ENCODE measurements at regions not wholly inside any gene's neighbourhood (a gene's known extent, or its start where the extent isn't known, plus 50 kb on each side); places are given as distances from the start of the nearest gene placed in this dataset.

GRCh38 chr5:2514484-2514883 lies 237.0 kb downstream of the IRX2 start:
- H3K9ac ChIP-seq (ENCODE audit: low read length) = no peak overlapping the region
- no peak overlapping the region for H3K27ac ChIP-seq (ENCODE audit: low read length)
- no peak overlapping the region for H2AFZ ChIP-seq (ENCODE audit: low read depth, low read length)
- H3K36me3 ChIP-seq (ENCODE audit: insufficient read depth, low read length) = no peaks in the 10 kb centered on the region
- H3K27me3 ChIP-seq (ENCODE audit: insufficient read depth, low read depth, low read length) = no peaks in the 10 kb centered on the region
- no peak overlapping the region for H3K4me3 ChIP-seq (ENCODE audit: low read length)
- no peaks in the 10 kb centered on the region for H3F3A ChIP-seq (ENCODE audit: insufficient read depth, low read length, poor library complexity, severe bottlenecking)
- H3K4me2 ChIP-seq (ENCODE audit: low read length) = no peak overlapping the region
- no peaks in the 10 kb centered on the region for H4K20me1 ChIP-seq (ENCODE audit: insufficient read depth)
- no peak for TF ChIP-seq POLR2AphosphoS5 (IDR thresholded peaks at IDR 0.05)
- no peak for TF ChIP-seq RAD21 (conservative IDR thresholded peaks at IDR 0.05)
- TF ChIP-seq SMC3 (conservative IDR thresholded peaks at IDR 0.05; ENCODE audit: poor library complexity) = no peak
- no peak for TF ChIP-seq TAF1 (IDR thresholded peaks at IDR 0.05; ENCODE audit: low read depth)
- no peak for TF ChIP-seq EP300 (conservative IDR thresholded peaks at IDR 0.05; ENCODE audit: poor library complexity, severe bottlenecking)
- TF ChIP-seq EZH2 (IDR thresholded peaks at IDR 0.05; ENCODE audit: borderline replicate concordance, insufficient read depth, low read length, poor library complexity, severe bottlenecking) = no peak
- no peak for TF ChIP-seq MXI1 (conservative IDR thresholded peaks at IDR 0.05; ENCODE audit: poor library complexity, severe bottlenecking)
- TF ChIP-seq CTCF (IDR thresholded peaks at IDR 0.05; ENCODE audit: poor library complexity, severe bottlenecking) = no peak
- TF ChIP-seq REST (IDR thresholded peaks at IDR 0.05; ENCODE audit: borderline replicate concordance) = no peak
- H3K9me3 ChIP-seq (ENCODE audit: low read length) = no peaks in the 10 kb centered on the region
- H3K9me2 ChIP-seq (ENCODE audit: insufficient read depth, low read length) = no peaks in the 10 kb centered on the region
- no peaks in the 10 kb centered on the region for H3K79me2 ChIP-seq (replicated peaks; ENCODE audit: insufficient read depth, low read length)

GRCh38 chr5:2511706-2512105 lies 239.8 kb downstream of the IRX2 start:
- Histone ChIP-seq H2AFZ (ENCODE audit: low read depth, low read length) (no peak overlapping the region), H4K20me1 (ENCODE audit: insufficient read depth) (no peaks in the 10 kb centered on the region), H3K4me2 (ENCODE audit: low read length) (no peak overlapping the region), H3K27ac (ENCODE audit: low read length) (no peak overlapping the region), H3K79me2 (replicated peaks; ENCODE audit: insufficient read depth, low read length) (no peaks in the 10 kb centered on the region), H3K9me3 (ENCODE audit: low read length) (no peaks in the 10 kb centered on the region), H3K27me3 (ENCODE audit: insufficient read depth, low read depth, low read length) (no peaks in the 10 kb centered on the region), H3K4me3 (ENCODE audit: low read length) (no peak overlapping the region), H3K9me2 (ENCODE audit: insufficient read depth, low read length) (no peaks in the 10 kb centered on the region), H3K9ac (ENCODE audit: low read length) (no peak overlapping the region), H3K36me3 (ENCODE audit: insufficient read depth, low read length) (no peaks in the 10 kb centered on the region), H3F3A (ENCODE audit: insufficient read depth, low read length, poor library complexity, severe bottlenecking) (no peaks in the 10 kb centered on the region)
- TF ChIP-seq TAF1 (IDR thresholded peaks at IDR 0.05; ENCODE audit: low read depth) (no peak), SMC3 (conservative IDR thresholded peaks at IDR 0.05; ENCODE audit: poor library complexity) (no peak), CTCF (IDR thresholded peaks at IDR 0.05; ENCODE audit: poor library complexity, severe bottlenecking) (no peak), REST (IDR thresholded peaks at IDR 0.05; ENCODE audit: borderline replicate concordance) (no peak), RAD21 (conservative IDR thresholded peaks at IDR 0.05) (no peak), EZH2 (IDR thresholded peaks at IDR 0.05; ENCODE audit: borderline replicate concordance, insufficient read depth, low read length, poor library complexity, severe bottlenecking) (no peak), EP300 (conservative IDR thresholded peaks at IDR 0.05; ENCODE audit: poor library complexity, severe bottlenecking) (no peak), POLR2AphosphoS5 (IDR thresholded peaks at IDR 0.05) (no peak), MXI1 (conservative IDR thresholded peaks at IDR 0.05; ENCODE audit: poor library complexity, severe bottlenecking) (no peak)

Data from neural cell (in vitro differentiated cells).